ENCODE measurements at regions not wholly inside any gene's neighbourhood (a gene's known extent, or its start where the extent isn't known, plus 50 kb on each side); places are given as distances from the start of the nearest gene placed in this dataset.
"Not testable (repeated sequence)": the region's sequence is repeated elsewhere in the genome, so short reads cannot be mapped to it uniquely, and the experiment has no call there.

DNA sequence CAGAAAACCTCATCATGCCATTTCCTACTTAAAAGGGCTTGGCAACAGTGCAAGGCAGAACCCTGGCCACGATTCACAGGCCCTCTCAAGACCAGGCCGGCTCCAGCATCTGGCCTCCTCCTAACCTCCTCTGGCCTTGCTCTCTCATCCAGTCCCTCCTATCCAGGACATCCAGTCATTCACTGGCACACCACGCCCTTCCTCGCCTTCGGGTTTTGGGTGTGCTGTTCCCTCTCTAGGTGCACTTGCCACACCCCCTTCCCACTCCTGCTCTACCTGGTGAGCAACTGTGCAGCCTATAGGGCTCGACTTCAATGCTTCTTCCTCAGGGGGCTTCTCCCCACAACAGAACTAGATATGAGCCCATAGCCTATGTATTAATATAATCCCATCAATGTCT, 317.1 kb downstream of the ARRDC4 start:
- no peak overlapping the region for H3K4me3 Mint-ChIP-seq
- H3K9me3 Mint-ChIP-seq, result no peaks in the 10 kb centered on the region
- peaks cover 18% of the 10 kb centered on the region for H3K27me3 Mint-ChIP-seq
- H3K36me3 Mint-ChIP-seq (ENCODE audit: low read depth), result no peaks in the 10 kb centered on the region
- no peak for DNase-seq
- H3K4me1 Mint-ChIP-seq (ENCODE audit: low read depth), result no peaks in the 10 kb centered on the region
- no peak overlapping the region for H3K27ac Mint-ChIP-seq

DNA sequence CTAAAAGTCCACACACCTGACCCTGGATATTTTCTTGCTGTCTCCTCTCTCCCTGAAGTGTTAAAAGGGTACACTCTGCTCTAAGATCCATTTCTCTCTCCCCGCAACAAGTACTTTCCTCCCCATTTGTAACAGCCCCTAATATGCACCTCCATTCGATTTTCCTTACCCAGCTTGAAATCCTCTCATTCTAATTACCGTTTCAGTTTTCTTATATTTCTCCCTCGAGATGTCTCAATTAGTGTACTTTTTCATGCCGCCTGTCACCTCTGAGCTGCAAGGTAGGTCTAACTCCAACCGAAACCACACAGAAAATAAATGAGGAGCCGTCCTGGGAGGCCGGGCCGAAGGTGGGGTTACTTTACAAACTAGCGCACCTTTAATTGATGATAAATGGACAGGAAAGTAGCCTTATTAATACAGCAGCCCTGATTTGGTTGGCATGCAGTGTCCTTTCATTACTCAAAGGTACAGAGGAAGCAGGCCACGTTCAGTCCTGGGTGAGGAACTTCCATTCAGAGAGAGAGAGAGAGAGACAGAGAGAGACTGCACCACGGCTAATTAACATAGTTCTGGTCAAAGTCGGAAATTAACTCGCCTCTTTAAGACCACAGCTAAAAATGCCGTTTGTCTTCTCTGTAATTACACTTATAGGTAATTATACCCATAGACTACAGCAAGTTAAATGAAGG, 319.9 kb downstream of the ARRDC4 start:
- no peaks in the 10 kb centered on the region for H3K36me3 Mint-ChIP-seq (ENCODE audit: low read depth)
- no peak overlapping the region for H3K27ac Mint-ChIP-seq
- H3K4me1 Mint-ChIP-seq (ENCODE audit: low read depth), result no peaks in the 10 kb centered on the region
- no peaks in the 10 kb centered on the region for H3K9me3 Mint-ChIP-seq
- H3K27me3 Mint-ChIP-seq, result peaks cover 28% of the 10 kb centered on the region
- H3K4me3 Mint-ChIP-seq, result no peak overlapping the region
- no peak for DNase-seq

DNA sequence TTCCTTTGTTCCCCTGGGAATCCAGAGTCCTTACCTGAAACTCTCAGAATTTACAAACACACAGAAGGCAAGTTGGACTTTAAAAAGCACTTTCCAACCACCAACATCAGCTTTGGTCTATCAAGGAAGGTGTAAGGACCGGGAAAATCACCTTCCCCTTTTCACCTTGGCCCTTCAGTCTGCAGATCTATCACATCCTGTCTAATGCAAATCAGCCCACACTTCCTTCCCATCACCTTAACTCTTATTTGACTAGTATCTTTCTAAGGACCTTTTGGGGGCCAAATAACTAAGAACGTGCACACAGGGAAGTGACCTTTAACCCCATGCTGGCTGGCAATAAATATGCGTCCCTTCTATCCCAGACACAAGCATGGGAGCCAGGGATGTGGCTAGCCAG, 320.6 kb downstream of the ARRDC4 start:
- H3K9me3 Mint-ChIP-seq, result no peaks in the 10 kb centered on the region
- no peaks in the 10 kb centered on the region for H3K36me3 Mint-ChIP-seq (ENCODE audit: low read depth)
- peaks cover 31% of the 10 kb centered on the region for H3K27me3 Mint-ChIP-seq

DNA sequence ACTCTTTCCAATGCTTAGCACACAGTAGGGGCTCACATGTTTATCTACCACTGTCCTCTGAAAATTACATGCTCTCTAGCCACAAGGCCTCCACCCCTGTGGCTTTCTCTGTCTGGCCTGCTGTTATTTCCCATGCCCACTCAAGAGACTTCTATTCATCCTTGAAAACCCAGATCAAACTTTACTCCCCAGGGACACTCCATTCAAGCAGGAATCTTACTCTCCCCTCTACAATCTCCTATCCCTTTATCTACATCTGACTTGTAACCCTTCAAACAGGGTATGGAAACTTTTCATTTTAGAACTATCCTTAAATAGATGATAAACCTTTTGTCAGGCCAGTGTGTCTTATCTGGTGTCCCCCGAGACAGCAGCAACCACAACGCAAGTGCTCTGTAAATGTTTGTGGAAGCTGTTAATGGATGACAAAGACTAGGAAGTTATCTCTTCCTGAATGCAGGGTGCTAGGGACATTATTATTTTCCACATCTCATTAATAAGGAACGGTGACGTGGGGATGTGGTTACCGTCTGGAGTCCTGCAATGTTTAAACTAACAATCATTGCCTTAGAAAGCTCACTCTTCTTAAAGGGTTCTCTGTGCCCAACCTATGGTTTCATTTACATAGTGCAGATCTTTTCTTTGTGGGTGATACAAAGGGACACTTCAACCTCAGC, 322.3 kb downstream of the ARRDC4 start:
- H3K4me1 Mint-ChIP-seq (ENCODE audit: low read depth), result no peaks in the 10 kb centered on the region
- peaks cover 23% of the 10 kb centered on the region for H3K27me3 Mint-ChIP-seq
- no peak for DNase-seq
- H3K4me3 Mint-ChIP-seq, result no peak overlapping the region
- no peak overlapping the region for H3K27ac Mint-ChIP-seq
- no peaks in the 10 kb centered on the region for H3K9me3 Mint-ChIP-seq
- H3K36me3 Mint-ChIP-seq (ENCODE audit: low read depth), result no peaks in the 10 kb centered on the region

More for the DNA sequence above, 320.6 kb downstream of the ARRDC4 start:
- no peak overlapping the region for H3K4me3 Mint-ChIP-seq
- no peak for DNase-seq
- H3K27ac Mint-ChIP-seq, result no peak overlapping the region
- H3K4me1 Mint-ChIP-seq (ENCODE audit: low read depth), result no peaks in the 10 kb centered on the region

DNA sequence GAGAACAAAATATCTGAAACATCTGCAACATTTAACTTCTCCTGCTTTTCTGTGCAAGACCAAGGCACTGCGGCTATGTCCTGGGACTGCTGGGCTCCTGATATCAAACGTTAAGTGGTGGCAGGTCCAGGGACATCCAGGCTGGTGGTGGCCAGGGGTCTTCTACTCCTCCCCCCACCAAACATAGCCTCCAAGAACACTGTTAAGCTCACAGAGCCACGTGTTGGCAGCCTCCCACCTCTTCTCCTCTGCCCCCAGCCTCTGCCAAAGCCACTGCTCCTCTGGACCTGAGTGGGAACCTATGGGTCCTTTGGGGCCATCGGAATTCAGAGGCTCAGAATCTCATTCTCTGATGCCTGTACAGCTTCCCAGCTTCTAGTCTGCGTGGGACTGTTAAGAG, 325.7 kb downstream of the ARRDC4 start:
- no peak overlapping the region for H3K27ac Mint-ChIP-seq
- no peaks in the 10 kb centered on the region for H3K36me3 Mint-ChIP-seq (ENCODE audit: low read depth)
- H3K9me3 Mint-ChIP-seq, result no peaks in the 10 kb centered on the region
- H3K4me3 Mint-ChIP-seq, result no peak overlapping the region
- DNase-seq, result no peak
- H3K27me3 Mint-ChIP-seq, result peaks cover 46% of the 10 kb centered on the region
- H3K4me1 Mint-ChIP-seq (ENCODE audit: low read depth), result no peaks in the 10 kb centered on the region

DNA sequence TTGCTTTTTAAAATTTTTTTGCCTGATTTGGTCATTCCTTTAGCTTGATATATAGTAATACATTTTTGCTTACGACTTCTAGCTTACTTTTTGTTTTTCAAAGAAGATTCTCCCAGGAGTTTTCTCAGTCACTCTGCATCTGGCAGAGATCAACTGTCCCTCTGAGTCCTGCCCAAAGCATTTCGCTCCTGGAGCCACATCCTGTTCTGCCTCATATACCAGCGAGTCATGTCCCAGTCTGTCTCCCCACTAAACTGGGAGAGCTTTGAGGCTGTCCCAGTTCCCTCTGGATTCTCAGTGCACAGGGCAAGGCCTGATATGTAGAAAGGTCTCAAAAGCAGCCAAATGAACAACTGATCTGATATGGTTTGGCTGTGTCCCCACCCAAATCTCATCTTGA, 326.3 kb downstream of the ARRDC4 start:
- Mint-ChIP-seq H3K9me3 (no peaks in the 10 kb centered on the region), H3K36me3 (ENCODE audit: low read depth) (no peaks in the 10 kb centered on the region), H3K27ac (no peak overlapping the region), H3K4me3 (no peak overlapping the region), H3K27me3 (peaks cover 52% of the 10 kb centered on the region), H3K4me1 (ENCODE audit: low read depth) (no peaks in the 10 kb centered on the region)
- no peak for DNase-seq

DNA sequence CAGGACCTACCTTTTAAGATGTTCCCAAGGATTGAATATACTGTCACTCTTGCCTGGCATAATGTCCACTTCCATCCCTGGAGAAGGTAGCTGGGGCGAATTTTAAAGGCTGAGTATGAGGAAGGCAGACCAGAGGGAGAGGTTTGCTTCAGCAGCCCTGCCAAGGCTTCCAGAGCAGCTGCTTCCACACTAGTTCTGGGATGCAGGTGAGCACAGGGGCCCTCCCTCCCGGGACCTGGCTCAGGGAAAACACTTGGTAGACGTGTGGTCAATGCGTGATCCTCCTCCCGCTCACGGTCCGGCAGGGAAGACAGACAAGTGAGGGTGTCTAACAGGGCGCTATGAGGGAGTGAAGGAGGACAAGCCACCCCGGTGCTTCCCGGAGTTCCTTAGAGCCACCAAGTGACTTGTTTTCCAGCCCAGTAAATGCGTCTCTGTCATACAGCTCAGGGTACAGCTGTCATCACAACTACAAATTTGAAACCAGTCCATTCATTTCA, 327.6 kb downstream of the ARRDC4 start:
- no peaks in the 10 kb centered on the region for H3K9me3 Mint-ChIP-seq
- H3K4me1 Mint-ChIP-seq (ENCODE audit: low read depth), result peaks cover 5% of the 10 kb centered on the region
- no peak overlapping the region for H3K4me3 Mint-ChIP-seq
- peaks cover 54% of the 10 kb centered on the region for H3K27me3 Mint-ChIP-seq
- H3K27ac Mint-ChIP-seq, result no peak overlapping the region
- no peaks in the 10 kb centered on the region for H3K36me3 Mint-ChIP-seq (ENCODE audit: low read depth)
- no peak for DNase-seq

DNA sequence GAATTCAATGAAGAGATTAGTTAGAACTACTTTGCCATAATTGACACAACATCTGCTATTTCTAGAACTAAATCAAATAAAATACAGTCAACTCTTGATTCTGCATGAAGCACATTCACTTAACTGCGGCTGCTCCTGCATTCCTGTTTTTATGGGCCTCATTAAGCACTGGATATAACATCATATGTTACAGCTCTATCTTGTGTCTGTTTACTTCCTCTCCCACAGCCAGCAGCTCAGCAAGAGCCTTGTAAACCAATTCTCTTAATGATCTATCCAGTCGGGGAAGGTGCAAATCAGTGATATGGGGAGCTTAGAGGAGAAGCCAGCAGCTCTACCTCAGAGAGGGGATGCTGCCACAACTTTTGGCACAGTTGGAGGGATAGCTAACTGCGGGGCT, 329.2 kb downstream of the ARRDC4 start:
- Mint-ChIP-seq H3K27ac (no peak overlapping the region), H3K9me3 (no peaks in the 10 kb centered on the region), H3K4me1 (ENCODE audit: low read depth) (peaks cover 5% of the 10 kb centered on the region), H3K4me3 (no peak overlapping the region), H3K36me3 (ENCODE audit: low read depth) (no peaks in the 10 kb centered on the region), H3K27me3 (peaks cover 60% of the 10 kb centered on the region)
- DNase-seq, result no peak

DNA sequence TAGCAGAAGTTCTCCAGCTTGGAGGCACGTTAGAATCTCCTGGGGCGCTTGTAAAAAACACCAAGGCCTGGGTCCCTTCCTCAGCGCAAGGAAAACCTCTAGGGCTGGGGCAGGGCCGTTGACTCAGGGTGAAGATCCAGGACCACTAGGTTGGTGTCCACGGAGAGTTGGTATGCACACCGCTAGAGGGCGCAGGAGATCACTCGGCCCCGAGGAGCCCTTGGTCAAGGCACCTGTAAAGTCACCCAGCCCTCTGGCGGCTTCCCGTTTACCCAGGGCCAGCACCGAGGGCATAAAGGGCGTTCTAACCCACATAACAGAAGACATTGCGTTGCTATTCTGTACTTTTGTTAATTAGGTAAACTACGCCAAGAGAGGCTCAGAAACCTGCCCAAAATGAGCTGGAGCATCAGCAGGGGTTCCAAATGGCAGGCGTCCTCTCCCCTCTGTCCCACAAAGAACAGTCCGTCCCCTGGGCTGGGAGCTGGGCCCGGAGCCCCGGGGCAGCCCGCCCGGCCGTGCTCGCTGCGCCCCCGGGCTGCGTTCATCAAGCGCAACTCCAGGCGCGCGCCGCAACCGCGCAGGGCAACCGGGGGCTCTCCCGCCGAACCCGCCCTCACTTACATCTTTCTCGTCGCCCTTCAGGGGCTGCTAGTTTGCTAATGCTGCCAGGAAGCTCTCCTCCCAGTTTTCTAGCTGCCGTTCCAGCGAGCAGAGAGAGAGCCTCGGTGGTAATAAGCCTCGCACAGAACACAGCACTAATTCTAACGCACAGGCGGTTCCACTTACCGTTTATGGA, 332.1 kb downstream of the ARRDC4 start:
- no peak overlapping the region for H3K27ac Mint-ChIP-seq
- H3K27me3 Mint-ChIP-seq, result peaks cover 62% of the 10 kb centered on the region
- H3K4me3 Mint-ChIP-seq, result no peak overlapping the region
- peaks cover 5% of the 10 kb centered on the region for H3K4me1 Mint-ChIP-seq (ENCODE audit: low read depth)
- peak; percentile 52 for DNase-seq
- H3K36me3 Mint-ChIP-seq (ENCODE audit: low read depth), result no peaks in the 10 kb centered on the region
- H3K9me3 Mint-ChIP-seq, result no peaks in the 10 kb centered on the region

DNA sequence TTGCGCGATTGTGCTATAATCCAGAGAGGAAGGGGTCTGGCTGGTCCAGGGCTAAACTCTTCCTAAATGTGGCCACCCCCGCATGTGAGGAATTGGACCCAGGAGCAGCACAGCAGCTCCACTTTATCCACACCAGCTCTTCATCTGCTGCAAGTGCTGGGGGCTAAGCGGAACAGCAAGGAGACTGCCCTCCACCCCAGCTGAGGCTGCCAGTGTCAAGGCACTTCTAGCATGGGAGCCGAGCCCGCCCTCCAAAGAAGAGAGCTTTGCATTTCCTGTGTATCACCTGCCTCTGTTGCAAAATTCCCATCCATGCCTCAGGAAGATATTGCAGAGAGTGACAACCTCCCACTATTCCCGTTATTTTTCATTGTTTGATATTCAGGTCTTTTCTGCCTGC, 333.6 kb downstream of the ARRDC4 start:
- Mint-ChIP-seq H3K27me3 (peaks cover 59% of the 10 kb centered on the region), H3K4me1 (ENCODE audit: low read depth) (peaks cover 5% of the 10 kb centered on the region), H3K9me3 (no peaks in the 10 kb centered on the region), H3K27ac (no peak overlapping the region), H3K4me3 (no peak overlapping the region), H3K36me3 (ENCODE audit: low read depth) (no peaks in the 10 kb centered on the region)
- DNase-seq, result no peak

DNA sequence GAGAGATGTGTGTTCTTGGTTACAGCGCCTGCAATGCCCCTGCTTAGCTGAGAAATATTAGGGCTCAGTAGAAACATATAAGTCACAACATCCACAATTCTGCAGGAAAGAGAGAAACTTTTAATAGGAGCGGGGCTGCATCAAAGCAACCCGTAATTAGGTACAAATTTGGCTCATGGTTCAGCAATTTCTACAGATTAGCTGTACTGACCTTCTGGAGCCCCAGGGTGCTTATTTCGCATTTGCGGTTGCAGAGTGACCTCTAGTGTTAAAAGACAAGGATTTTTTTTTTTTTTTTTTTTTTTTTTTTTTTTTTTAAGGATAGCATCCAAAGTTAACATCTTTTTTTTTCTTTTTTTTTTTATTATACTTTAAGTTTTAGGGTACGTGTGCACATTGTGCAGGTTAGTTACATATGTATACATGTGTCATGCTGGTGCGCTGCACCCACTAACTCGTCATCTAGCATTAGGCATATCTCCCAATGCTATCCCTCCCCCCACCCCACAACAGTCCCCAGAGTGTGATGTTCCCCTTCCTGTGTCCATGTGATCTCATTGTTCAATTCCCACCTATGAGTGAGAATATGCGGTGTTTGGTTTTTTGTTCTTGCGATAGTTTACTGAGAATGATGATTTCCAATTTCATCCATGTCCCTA, 334.7 kb downstream of the ARRDC4 start:
- H3K27me3 Mint-ChIP-seq, result peaks cover 53% of the 10 kb centered on the region
- H3K27ac Mint-ChIP-seq; H3K9me3 Mint-ChIP-seq; H3K36me3 Mint-ChIP-seq (ENCODE audit: low read depth); H3K4me3 Mint-ChIP-seq; DNase-seq; H3K4me1 Mint-ChIP-seq (ENCODE audit: low read depth): not testable (repeated sequence)

DNA sequence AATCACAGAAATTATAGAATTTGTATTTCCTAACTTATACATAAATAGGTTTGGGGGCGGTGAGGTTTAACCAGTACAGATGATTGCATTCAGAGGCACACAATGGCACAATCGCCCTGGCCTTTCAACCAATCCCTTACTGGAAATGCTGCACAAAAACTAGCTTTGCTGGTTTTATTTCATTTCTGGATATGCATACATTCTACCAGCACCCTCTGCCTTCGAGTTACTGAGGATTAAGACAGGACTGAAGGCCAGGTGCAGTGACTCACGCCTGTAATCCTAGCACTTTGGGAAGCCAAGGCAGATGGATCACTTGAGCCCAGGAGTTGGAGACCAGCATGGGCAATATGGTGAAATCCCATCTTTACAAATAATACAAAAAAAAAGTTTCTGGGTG, 336.1 kb downstream of the ARRDC4 start:
- Mint-ChIP-seq H3K27ac (no peak overlapping the region), H3K9me3 (no peaks in the 10 kb centered on the region), H3K27me3 (peaks cover 49% of the 10 kb centered on the region), H3K4me1 (ENCODE audit: low read depth) (peaks cover 5% of the 10 kb centered on the region), H3K36me3 (ENCODE audit: low read depth) (no peaks in the 10 kb centered on the region), H3K4me3 (no peak overlapping the region)
- no peak for DNase-seq

DNA sequence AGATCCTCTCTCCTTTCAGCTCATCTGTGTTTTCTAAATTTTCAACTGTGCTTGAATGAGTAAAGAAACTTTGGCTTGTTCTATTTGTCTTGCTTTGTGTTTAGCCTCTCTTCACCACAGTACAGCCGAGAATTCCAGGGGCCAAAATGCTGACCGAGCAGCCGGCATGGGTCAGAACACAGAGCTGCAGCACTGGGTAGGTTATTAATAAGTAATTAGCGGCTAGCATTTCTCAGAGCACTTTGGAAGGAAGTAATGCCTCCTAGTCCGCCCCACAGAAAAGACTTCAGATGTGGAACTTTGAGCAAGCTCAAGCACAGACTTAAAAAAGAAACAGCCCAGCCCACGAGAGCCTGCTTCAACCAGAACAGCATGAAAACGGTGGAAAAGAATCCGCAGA, 343.9 kb downstream of the ARRDC4 start:
- Mint-ChIP-seq H3K27me3 (peaks cover 29% of the 10 kb centered on the region), H3K4me1 (ENCODE audit: low read depth) (no peaks in the 10 kb centered on the region), H3K36me3 (ENCODE audit: low read depth) (no peaks in the 10 kb centered on the region), H3K9me3 (no peaks in the 10 kb centered on the region), H3K27ac (no peak overlapping the region), H3K4me3 (no peak overlapping the region)
- no peak for DNase-seq

DNA sequence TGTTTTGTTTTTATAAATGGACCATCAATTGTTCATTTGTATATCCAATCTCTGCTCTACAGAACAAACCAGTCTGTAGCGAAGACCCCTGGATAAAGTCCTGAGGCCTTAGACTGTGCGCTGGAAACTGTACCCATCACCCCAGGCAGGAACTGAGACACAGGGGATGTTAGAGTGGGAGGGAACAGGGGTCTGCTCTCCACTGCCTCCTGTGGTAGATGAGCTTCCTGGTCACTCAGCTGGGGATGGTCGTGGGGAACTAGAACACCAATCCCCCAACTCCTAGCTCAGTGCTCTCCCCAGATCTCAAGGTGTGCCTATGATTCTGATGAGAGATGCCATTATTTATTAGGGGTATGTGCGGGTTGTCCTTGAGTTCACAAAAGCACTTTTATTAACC, 340.2 kb upstream of the IGF1R start:
- Mint-ChIP-seq H3K27me3 (peaks cover 27% of the 10 kb centered on the region), H3K4me1 (ENCODE audit: low read depth) (no peaks in the 10 kb centered on the region)

More for the DNA sequence above, 340.2 kb upstream of the IGF1R start:
- no peak for DNase-seq
- H3K4me3 Mint-ChIP-seq, result no peak overlapping the region
- no peak overlapping the region for H3K27ac Mint-ChIP-seq
- H3K36me3 Mint-ChIP-seq (ENCODE audit: low read depth), result no peaks in the 10 kb centered on the region
- no peaks in the 10 kb centered on the region for H3K9me3 Mint-ChIP-seq

Data from activated T-cell treated with anti-CD3 and anti-CD28 coated beads, Interleukin-2, amount 50 U/mL, for 24 hours (primary cell).